ENCODE measurements at regions not wholly inside any gene's neighbourhood (a gene's known extent, or its start where the extent isn't known, plus 50 kb on each side); places are given as distances from the start of the nearest gene placed in this dataset.
"Not testable (repeated sequence)": the region's sequence is repeated elsewhere in the genome, so short reads cannot be mapped to it uniquely, and the experiment has no call there.

DNA sequence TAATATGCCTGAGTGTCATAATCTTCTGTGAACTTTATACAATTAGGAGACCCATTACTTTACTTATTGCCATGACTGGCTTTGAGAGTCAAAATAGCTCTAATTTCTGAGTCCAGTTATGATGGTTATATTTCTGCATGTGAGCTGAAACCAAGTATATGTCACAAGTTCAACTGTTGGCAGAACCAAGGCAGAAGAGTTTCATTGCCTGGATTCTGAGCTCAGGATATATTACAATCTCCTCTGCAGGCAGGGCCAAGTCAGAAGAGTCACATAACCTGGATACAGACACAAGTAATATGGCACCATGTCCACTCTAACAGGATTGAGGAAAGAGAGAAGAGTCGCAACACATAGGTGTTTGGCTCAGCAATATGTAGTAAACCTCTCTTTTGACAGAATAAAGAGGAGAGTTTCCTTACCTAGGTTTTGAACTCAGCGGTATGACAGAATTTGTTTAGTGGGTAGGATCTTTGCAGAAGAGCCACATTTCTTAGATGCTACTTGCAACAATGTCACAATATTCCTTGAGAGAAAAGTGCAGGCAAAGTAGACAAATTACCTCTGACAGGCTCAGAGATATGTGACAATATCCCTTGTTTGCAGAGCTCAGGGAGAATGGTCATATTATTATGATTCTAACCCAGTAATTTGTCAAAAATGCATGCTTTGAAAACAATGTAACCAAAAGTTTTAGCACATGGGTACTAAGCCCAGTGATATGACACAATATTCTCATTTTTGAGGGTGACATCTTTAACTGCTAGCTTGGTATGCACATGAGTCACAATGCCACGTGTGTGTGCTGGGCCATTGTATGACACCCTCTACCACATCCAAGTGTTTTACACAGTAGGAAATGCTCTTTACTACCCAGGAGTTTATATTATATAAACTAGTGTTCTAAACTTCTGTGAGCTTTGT is 895.3 kb upstream of the AMELY start:
- DNase-seq: no peak

- no peak for DNase-seq
These were observed 894.1 kb upstream of the AMELY start for GRCh38 chrY:7805624-7806023.

GRCh38 chrY:7803737-7804136 is 892.2 kb upstream of the AMELY start:
- no peak for DNase-seq

GRCh38 chrY:7796128-7796527 is 884.6 kb upstream of the AMELY start:
- DNase-seq: no peak

GRCh38 chrY:7794441-7794840 is 882.9 kb upstream of the AMELY start:
- DNase-seq: peak; percentile 0

DNA sequence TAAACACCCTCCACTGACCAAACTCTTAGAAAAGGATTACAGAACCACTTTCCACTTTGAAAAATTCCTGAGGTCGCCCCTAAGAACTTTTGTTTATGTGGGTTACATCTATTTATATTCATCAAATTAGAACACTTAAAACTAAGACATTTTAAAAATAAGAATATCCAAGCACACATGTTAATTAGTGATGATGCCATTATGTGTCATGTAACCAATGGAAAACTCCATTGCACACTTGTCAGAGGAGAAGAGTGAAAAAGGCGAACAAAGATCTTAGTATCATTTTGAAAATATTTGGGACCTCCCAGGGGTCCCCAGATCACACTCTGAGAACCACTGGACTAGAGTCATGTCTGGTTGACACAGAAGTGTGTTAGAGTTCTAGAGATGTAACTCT is 882.4 kb upstream of the AMELY start:
- DNase-seq: no peak

- no peak for DNase-seq
These were observed 880.9 kb upstream of the AMELY start for GRCh38 chrY:7792431-7792830.

GRCh38 chrY:7781501-7781900 is 869.9 kb upstream of the AMELY start:
- no peak for DNase-seq

- DNase-seq: not testable (repeated sequence)
These were observed 863.9 kb upstream of the AMELY start for GRCh38 chrY:7775436-7775835.

- DNase-seq: no peak
These were observed 860.2 kb upstream of the AMELY start for GRCh38 chrY:7771771-7772170.

- no peak for DNase-seq
These were observed 858.3 kb upstream of the AMELY start for GRCh38 chrY:7769790-7770375.

- no peak for DNase-seq
These were observed 857.3 kb upstream of the AMELY start for GRCh38 chrY:7768901-7769300.

DNA sequence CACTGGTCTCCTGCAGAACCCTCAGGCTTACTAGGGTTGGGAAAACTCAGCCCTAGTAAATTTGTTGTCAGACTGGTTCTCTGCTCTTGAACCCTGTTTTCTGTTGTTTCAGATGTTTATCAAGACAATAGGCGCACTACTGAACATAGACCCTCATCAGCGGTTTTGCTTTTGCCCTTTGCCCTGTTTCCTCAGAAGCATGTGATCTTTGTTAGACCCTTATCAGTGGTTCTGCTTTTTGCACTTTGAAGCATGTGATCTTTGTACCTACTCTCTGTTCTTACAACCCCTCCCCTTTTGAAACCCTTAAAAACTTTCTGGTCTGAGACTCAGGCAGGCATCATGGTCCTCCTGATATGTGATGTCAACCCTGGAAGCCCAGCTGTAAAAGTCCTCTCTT is 842.2 kb upstream of the AMELY start:
- no peak for DNase-seq

DNA sequence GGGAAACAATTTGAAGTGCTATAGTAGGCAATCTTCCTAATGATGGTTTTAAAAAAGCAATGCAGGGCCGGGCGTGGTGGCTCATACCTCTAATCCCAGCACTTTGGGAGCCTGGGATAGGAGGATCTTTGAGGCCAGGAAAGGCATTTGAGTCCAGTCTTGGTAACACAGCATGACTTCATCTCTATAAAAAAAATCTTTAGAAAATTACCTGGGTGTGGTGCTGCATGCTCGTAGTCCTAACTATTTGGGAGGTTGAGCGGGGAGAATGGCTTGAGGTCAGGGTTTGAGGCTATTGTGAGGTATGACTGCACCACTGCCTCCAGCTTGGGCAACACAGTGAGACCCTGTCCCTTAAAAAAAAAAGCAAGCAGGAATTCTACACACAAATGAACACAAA is 835.2 kb upstream of the AMELY start:
- no peak for DNase-seq

DNA sequence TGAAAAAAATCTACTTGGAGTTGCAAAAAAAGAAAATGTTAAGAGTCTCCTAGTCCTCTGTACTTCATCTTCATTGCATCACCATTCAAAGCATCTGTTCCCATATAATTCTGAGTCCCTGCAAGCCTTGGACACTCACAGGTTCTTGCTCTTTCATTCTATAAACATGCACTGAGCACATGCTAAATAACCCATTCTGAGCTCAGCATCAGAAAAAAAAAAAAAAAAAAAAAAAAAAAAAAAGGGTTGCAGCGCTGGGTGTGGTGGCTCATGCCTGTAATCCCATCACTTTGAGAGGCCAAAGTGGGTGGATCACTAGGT is 834.0 kb upstream of the AMELY start:
- DNase-seq: no peak

GRCh38 chrY:7744691-7745580 is 833.4 kb upstream of the AMELY start:
- DNase-seq: no peak

DNA sequence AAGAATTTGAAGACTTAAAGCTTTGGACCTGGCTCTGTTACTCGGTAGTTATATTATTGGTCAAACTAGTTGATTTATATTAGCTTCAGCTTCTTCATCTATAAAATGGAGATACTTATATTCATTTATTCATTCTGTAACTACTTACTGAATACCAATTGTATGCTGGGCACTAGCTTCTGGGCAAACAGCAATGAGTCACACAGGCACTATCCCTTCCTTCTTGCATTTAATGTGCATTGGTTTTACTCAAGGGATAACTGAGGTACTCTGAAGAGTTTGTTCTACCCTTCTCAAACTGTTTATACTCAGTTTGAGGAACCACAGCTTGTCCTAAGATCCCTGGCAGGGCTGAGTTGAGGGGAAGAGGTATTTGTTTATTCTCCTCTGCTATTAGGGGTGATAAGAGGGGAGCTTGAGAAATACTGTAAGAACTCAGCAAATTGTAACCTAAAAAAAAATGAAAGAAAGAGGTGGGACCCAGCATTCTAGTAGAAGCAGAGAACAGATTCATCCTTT is 825.4 kb upstream of the AMELY start:
- DNase-seq: no peak

- no peak for DNase-seq
These were observed 820.1 kb upstream of the AMELY start for GRCh38 chrY:7731651-7732050.

DNA sequence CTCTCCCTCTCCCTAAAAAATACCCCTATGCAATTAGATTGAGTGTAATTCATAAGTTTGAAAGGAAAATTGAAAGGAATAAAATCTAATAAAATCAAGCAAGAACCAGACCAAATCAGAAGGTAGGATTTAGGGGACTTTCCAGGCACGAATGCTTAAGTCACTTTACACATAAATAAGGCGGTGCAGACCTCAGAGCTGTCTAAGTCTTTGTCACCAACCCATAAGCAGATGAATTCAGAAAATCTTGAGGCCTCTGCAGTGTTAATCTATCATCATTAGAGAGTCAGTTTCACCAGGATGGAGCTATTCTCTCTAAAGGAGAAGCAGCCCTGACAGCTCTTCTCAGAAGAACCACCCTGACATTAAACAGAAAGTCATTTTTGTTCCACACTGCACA is 819.1 kb upstream of the AMELY start:
- DNase-seq: no peak

- no peak for DNase-seq
These were observed 818.5 kb upstream of the AMELY start for GRCh38 chrY:7730071-7730470.

DNA sequence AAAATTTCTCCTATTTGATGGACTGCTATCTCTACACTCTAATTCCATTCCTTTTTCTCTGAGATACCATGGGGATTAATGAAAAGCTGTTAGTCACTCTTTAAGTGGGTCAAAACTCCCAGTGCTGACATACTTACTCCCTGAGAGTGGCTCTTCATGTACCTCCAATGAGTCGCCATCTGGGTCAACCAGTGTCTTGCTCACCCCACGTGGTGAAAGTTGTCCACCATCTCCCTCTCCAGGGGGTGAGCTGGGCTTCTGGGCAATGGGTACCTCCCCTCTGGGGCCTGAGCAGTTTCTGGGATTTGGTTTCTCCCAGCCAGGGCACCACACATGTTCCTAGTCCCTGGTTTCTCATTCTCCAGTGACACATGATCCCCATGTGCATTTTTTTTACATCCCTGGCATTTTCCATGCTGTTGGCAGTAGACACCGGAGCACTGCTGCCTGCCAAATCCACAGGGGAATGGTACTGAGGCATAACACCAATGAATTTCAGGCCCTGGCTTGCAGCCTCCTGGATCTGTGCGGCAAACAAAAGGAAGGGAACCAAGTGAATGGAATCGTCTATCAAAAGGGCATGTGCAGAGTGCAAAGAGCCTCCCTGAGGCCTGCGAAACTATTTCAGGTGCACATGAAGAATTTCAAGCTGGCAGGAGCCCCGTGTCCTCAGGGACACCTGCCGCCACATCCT is 817.9 kb upstream of the AMELY start:
- peak; percentile 3 for DNase-seq

GRCh38 chrY:7728935-7729317 is 817.4 kb upstream of the AMELY start:
- peak; percentile 0 for DNase-seq

Measured in occipital lobe (tissue), 1 donor.